ENCODE measurements at regions not wholly inside any gene's neighbourhood (a gene's known extent, or its start where the extent isn't known, plus 50 kb on each side); places are given as distances from the start of the nearest gene placed in this dataset.
A peak's percentile ranks its signal among the peaks of the same experiment; 100 is the strongest.

DNA sequence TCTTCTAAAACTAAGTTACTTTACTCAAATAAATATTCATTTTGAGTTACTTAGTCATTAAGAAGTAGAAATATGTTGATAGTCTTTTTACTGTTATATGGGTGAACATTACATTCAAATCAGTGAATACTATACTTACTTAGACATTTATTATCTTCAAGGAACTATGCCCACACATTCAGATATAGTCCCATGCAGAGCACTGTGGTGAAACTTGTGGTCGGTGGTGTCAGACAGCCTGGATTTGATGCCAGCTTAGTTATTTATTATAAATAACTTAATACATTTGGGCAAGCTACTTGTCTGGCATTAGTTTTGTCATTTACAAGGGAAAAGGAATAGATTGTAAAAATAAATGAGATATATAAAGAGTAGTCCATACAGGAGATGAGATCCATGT is 149.5 kb downstream of the RAP2B start:
- TF ChIP-seq, protein P1, sequence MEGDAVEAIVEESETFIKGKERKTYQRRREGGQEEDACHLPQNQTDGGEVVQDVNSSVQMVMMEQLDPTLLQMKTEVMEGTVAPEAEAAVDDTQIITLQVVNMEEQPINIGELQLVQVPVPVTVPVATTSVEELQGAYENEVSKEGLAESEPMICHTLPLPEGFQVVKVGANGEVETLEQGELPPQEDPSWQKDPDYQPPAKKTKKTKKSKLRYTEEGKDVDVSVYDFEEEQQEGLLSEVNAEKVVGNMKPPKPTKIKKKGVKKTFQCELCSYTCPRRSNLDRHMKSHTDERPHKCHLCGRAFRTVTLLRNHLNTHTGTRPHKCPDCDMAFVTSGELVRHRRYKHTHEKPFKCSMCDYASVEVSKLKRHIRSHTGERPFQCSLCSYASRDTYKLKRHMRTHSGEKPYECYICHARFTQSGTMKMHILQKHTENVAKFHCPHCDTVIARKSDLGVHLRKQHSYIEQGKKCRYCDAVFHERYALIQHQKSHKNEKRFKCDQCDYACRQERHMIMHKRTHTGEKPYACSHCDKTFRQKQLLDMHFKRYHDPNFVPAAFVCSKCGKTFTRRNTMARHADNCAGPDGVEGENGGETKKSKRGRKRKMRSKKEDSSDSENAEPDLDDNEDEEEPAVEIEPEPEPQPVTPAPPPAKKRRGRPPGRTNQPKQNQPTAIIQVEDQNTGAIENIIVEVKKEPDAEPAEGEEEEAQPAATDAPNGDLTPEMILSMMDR (IDR thresholded peaks at IDR 0.05; ENCODE audit: insufficient read depth, low read depth, low read length, missing control alignments), result no peak
- DNase-seq (ENCODE audit: low read depth), result no peak
- no peak overlapping the region for H3K4me3 ChIP-seq (ENCODE audit: low read length)

DNA sequence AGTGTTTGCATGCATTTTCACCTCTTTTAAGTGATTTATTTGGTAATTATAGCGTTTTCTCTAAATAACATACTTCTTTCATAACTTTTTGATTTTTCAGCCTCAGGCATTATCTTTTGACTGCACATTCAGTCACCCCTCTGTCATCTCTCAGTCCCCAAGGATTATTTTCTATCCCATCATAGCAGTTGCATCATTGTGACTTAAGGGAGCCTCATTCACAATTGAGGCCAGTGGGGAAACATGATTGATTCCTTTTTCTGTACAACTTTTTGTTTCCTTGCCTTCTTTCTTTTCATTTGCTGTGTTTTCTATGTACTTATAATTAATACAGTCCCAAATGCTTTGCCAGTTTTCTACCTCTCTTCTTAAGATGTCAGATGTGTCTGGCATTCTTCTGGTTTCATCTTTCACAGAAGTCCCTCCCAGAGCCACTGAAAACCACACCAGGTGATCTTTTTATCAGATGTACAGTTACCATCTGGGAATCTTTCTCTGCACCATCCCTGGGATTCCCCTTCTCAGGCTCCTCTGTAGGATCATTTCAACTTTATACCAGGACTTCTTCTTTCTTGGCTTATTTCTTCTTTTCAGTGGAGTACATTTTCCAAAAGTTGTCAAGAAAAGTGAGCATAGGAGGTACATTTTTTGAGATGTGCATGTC is 151.4 kb downstream of the RAP2B start:
- peak; percentile 10 for DNase-seq (ENCODE audit: low read depth)
- TF ChIP-seq, protein P1 (IDR thresholded peaks at IDR 0.05; ENCODE audit: insufficient read depth, low read depth, low read length, missing control alignments), result no peak
- H3K4me3 ChIP-seq (ENCODE audit: low read length), result no peak overlapping the region

DNA sequence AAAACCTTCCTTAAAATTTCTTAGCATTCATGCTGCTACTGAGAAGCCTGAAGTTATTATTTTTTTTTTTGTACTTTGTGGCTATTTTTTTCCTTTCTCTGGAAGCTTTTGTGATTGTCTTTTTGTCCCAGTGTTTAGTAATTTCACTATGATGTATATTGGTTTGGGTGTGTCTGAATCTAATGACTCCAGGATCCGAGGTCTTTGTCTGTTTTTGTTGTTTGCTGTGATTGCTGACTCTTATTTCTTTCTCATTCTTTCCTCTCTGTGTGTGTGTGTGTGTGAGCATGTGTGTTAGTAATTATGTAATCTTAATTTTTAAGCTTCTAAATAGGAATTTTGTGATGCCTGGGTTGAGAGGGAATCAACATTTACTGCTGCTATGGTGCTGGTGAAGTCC is 152.0 kb downstream of the RAP2B start:
- no peak overlapping the region for H3K4me3 ChIP-seq (ENCODE audit: low read length)
- TF ChIP-seq, protein P1 (IDR thresholded peaks at IDR 0.05; ENCODE audit: insufficient read depth, low read depth, low read length, missing control alignments), result no peak
- DNase-seq (ENCODE audit: low read depth), result peak; percentile 16

DNA sequence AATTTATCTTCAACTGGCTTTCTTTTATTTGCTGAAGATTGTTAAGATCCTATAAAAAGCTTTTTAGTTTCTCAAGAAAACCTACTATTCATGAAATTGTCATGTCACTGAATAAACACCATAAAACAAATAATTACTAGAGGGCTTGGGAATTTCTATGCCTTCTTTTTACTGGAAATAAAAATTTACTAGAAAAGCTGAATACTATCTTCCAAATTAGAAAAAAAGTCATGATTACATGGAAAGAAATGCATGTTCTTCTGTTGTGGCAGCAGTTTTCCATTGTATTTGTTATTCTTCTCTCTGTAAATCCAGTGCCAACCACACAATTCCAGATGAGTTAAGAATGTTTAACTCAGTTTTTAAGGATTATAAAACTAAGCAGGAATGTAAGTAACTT is 153.8 kb downstream of the RAP2B start:
- H3K4me3 ChIP-seq (ENCODE audit: low read length), result no peak overlapping the region
- no peak for DNase-seq (ENCODE audit: low read depth)
- TF ChIP-seq, protein P1 (IDR thresholded peaks at IDR 0.05; ENCODE audit: insufficient read depth, low read depth, low read length, missing control alignments), result no peak

DNA sequence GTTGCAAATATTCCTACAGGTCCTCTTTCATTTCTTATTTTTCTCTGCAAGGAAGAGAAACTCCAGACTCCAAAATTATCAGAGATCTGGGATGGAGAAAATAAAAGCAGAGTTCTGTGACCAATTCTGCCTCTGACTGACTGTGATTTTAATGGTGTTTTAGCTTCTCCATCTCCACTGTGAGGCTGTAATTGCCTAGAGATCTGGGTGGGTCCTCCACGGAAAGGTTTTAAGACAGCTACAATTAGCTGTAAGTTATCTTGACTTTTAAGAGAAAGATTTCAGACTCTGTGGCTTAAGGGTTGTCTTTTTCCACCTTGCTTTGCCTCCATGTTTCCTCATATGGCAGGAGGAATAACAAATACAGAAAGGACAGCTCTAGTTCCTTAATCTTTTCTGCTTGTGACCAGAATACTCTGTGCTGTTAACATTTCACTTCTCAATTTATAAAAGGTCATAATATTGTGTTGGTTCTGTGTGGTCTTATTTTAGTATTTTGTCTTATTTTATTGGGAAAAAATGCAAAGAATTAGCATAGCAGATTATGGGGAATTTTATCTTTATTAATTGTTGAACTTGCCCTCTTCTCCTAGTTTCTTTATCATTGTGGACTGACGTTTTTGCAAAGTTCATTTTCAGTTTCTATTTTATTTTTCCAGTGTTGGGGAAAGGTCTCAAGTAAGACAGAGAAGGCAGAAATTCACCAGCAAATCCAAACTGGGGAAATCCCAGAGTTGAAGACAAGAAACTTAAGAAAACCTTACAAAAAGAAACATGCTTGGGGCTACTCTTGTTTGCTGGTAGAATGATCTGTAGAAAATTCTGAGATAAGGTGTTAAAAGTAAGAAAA is 157.9 kb downstream of the RAP2B start:
- H3K4me3 ChIP-seq (ENCODE audit: low read length), result no peak overlapping the region
- no peak for DNase-seq (ENCODE audit: low read depth)
- TF ChIP-seq, protein P1 (IDR thresholded peaks at IDR 0.05; ENCODE audit: insufficient read depth, low read depth, low read length, missing control alignments), result no peak

DNA sequence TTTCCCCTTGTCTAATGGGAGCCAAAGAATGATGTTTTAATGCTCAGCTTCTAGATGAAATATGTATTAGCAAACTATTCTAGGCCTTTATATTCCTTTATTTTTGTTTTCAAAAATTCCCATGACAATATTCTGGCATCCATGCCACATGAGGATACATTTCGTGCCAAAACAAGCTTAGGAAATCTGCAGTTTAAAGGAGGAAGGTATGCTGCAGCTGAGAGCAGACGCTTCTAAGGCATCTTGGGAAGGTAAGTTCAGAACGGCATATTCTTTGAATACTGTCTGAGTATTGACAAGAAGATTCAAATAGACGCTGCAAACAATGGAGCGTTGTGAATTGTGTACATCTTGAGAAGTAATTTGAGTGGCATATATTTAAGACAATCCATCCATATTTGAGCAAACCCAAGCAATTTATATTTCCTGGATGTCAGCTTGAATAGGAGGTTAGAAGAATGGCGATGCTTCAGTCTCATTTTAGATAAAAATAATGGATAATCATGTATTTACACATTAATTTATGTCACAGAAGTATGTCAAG is 158.6 kb downstream of the RAP2B start:
- TF ChIP-seq, protein P1 (IDR thresholded peaks at IDR 0.05; ENCODE audit: insufficient read depth, low read depth, low read length, missing control alignments), result no peak
- DNase-seq (ENCODE audit: low read depth), result no peak
- no peak overlapping the region for H3K4me3 ChIP-seq (ENCODE audit: low read length)
